ENCODE measurements at regions not wholly inside any gene's neighbourhood (a gene's known extent, or its start where the extent isn't known, plus 50 kb on each side); places are given as distances from the start of the nearest gene placed in this dataset.

- DNase-seq (ENCODE audit: low read depth), result no peak
- no peak overlapping the region for H3K4me3 ChIP-seq (ENCODE audit: control insufficient read depth, low read depth, low read length)
- TF ChIP-seq, protein P1, sequence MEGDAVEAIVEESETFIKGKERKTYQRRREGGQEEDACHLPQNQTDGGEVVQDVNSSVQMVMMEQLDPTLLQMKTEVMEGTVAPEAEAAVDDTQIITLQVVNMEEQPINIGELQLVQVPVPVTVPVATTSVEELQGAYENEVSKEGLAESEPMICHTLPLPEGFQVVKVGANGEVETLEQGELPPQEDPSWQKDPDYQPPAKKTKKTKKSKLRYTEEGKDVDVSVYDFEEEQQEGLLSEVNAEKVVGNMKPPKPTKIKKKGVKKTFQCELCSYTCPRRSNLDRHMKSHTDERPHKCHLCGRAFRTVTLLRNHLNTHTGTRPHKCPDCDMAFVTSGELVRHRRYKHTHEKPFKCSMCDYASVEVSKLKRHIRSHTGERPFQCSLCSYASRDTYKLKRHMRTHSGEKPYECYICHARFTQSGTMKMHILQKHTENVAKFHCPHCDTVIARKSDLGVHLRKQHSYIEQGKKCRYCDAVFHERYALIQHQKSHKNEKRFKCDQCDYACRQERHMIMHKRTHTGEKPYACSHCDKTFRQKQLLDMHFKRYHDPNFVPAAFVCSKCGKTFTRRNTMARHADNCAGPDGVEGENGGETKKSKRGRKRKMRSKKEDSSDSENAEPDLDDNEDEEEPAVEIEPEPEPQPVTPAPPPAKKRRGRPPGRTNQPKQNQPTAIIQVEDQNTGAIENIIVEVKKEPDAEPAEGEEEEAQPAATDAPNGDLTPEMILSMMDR (conservative IDR thresholded peaks at IDR 0.05; ENCODE audit: control insufficient read depth, insufficient read depth, low read depth, low read length), result no peak
Measured at GRCh38 chr3:182671541-182671940, 121.8 kb upstream of the ATP11B start.

GRCh38 chr3:182671942-182672341, 121.4 kb upstream of the ATP11B start:
- H3K4me3 ChIP-seq (ENCODE audit: control insufficient read depth, low read depth, low read length), result no peak overlapping the region
- TF ChIP-seq, protein P1 (conservative IDR thresholded peaks at IDR 0.05; ENCODE audit: control insufficient read depth, insufficient read depth, low read depth, low read length), result no peak
- DNase-seq (ENCODE audit: low read depth), result peak; percentile 59

GRCh38 chr3:182673336-182673735, 120.0 kb upstream of the ATP11B start:
- H3K4me3 ChIP-seq (ENCODE audit: control insufficient read depth, low read depth, low read length), result no peak overlapping the region
- no peak for DNase-seq (ENCODE audit: low read depth)
- TF ChIP-seq, protein P1 (conservative IDR thresholded peaks at IDR 0.05; ENCODE audit: control insufficient read depth, insufficient read depth, low read depth, low read length), result no peak

DNA sequence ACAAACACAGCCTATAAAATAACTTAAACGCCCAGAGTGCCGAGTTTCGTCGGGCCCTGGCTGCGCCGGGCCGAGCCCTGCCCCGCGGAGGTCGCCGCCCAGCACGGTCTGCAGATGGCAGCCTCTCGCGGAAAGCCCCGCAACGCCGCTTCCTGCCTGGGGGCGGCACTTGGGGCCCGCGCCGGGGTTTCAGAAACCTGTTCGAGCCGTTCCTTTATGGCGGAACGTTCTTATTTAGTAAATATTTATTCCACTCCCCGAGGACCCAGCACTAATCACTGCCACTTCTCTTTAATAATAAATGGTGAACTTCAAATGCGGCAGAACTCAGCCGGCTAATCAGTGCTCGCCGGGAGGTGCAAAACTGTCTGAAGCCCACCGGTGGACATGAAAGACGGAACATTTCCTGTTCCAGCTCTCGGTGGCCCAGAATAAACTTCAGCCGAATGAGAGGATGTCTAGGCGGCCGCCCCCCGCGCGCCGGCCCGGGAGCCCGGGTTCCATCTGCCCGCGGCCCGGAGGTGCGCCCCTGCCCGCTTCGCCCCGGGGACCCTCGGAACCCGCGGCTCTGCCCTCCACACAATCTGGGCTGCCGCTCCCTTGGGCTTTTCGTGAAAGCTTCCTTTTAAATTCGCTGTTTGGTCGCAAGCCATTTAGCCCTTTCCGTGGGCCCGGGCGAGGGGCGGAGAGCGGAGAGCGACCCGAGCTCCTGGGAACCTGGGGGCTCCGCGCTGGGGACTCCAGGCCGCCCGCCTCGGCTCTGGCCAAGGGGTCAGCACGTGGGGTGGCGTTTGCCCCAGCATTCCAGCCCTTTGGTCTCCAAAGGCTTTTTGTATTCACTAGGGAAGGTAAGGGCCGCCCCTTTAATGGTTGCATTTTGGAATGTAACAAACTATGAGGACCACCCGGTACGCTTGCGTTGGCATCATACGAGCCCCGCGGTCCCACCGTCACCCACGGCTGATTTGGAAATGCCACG, 110.8 kb upstream of the ATP11B start:
- DNase-seq (ENCODE audit: low read depth), result peak; percentile 19
- TF ChIP-seq, protein P1 (conservative IDR thresholded peaks at IDR 0.05; ENCODE audit: control insufficient read depth, insufficient read depth, low read depth, low read length), result no peak
- H3K4me3 ChIP-seq (ENCODE audit: control insufficient read depth, low read depth, low read length), result peak overlapping the region; percentile 56

DNA sequence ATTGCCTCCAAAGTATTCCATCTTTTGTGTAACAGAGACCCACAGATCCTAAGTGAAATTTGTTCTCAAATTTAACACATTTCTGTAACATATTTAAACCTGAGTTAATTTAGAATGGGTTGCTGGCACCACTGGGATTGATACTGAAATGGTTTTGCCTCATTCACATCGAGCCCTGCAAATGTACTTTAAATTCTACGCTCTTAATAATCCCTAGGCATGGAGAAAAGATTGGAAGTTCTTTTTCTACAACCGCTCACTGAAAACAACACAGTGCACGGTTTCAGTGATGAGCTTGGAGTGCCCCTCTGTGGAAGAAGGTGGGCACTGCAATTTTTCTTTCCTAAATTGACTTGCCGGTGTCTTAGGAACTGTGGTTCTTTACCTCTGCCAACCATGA, 109.9 kb upstream of the ATP11B start:
- DNase-seq (ENCODE audit: low read depth), result peak; percentile 74
- TF ChIP-seq, protein P1 (conservative IDR thresholded peaks at IDR 0.05; ENCODE audit: control insufficient read depth, insufficient read depth, low read depth, low read length), result peak; percentile 98

DNA sequence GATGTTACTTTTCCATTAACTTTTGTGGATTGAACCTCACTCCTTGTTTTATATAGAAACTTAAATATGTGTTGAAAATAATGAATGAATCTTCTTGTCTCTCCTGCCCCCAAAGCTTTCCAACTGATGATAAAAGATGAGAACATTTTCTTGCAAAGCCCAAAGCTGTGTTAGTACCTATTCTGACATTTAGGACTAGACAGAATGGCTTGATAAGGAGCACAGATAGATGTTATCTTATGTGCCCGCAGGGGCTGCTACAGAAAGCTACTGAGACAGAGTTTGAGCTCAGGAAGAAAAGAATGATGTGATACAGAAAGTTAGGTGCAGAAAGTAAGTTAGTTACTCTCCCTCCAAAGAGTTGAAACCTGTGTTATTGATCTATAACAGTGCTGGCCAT, 109.4 kb upstream of the ATP11B start:
- no peak overlapping the region for H3K4me3 ChIP-seq (ENCODE audit: control insufficient read depth, low read depth, low read length)
- TF ChIP-seq, protein P1 (conservative IDR thresholded peaks at IDR 0.05; ENCODE audit: control insufficient read depth, insufficient read depth, low read depth, low read length), result no peak
- DNase-seq (ENCODE audit: low read depth), result no peak

More for the DNA sequence above, 109.9 kb upstream of the ATP11B start:
- no peak overlapping the region for H3K4me3 ChIP-seq (ENCODE audit: control insufficient read depth, low read depth, low read length)

All from fibroblast of mammary gland (primary cell).